ENCODE measurements at regions not wholly inside any gene's neighbourhood (a gene's known extent, or its start where the extent isn't known, plus 50 kb on each side); places are given as distances from the start of the nearest gene placed in this dataset.

DNA sequence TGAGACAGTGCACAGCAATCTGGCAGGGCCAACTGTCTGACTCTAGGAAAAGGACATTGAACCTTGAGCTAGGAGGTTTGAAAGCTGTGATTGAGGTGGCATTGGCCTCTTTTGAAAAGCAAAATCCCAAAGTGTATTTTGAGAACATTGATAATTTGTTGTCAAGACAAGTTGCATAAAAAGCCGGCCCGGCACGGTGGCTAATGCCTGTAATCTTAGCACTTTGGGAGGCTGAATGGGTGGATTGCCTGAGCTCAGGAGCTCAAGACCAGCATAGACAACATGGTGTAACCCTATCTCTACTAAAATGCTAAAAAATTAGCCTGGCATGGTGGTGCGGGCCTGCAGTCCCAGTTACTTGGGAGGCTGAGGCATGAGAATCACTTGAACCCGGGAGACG lies 331.6 kb downstream of the DUSP6 start:
- no peak for DNase-seq (ENCODE audit: low spot score)
- no peaks in the 10 kb centered on the region for H3K4me1 ChIP-seq
- no peak overlapping the region for H3K27ac Mint-ChIP-seq
- H3K4me3 ChIP-seq = no peak overlapping the region
- no peak overlapping the region for H3K27ac ChIP-seq
- no peak overlapping the region for H3K9ac ChIP-seq
- no peaks in the 10 kb centered on the region for H3K79me2 ChIP-seq (ENCODE audit: low read depth)
- no peaks in the 10 kb centered on the region for H4K20me1 ChIP-seq (ENCODE audit: low read depth)
- H3K4me1 Mint-ChIP-seq = peaks cover 6% of the 10 kb centered on the region
- H3K36me3 ChIP-seq = no peaks in the 10 kb centered on the region
- H3K36me3 Mint-ChIP-seq = no peaks in the 10 kb centered on the region
- no peaks in the 10 kb centered on the region for H3F3A ChIP-seq (ENCODE audit: low read depth)
- no peak for TF ChIP-seq EZH2 (IDR thresholded peaks at IDR 0.05)
- no peak for TF ChIP-seq CTCF (IDR thresholded peaks at IDR 0.05)
- no peak for TF ChIP-seq EZH2phosphoT487 (IDR thresholded peaks at IDR 0.05)
- H3K27me3 Mint-ChIP-seq (ENCODE audit: insufficient read depth, low read depth) = no peaks in the 10 kb centered on the region
- H2AFZ ChIP-seq (replicated peaks) = no peak overlapping the region
- H3K27me3 ChIP-seq = peaks cover 14% of the 10 kb centered on the region
- no peak overlapping the region for H3K4me2 ChIP-seq
- no peaks in the 10 kb centered on the region for H3K9me3 ChIP-seq (ENCODE audit: low read depth)
- H3K4me3 Mint-ChIP-seq = no peak overlapping the region
- H3K9me3 Mint-ChIP-seq = no peaks in the 10 kb centered on the region

DNA sequence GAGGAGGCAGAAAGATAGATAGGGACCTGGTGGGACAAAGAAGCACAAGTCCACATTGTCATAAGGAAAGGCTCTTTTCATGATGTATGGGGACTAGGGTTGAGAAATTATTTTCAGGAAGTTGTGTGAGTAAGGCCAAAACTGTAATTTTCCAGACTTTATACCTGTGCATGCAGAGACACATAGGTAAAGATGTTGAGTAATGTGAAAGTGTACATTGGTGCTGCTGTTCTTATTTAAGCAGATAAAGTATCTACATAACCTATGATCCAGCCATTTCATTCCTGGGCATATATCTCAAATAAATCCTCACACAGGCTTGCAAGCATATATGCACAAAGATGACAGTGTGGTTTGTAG lies 332.2 kb downstream of the DUSP6 start:
- no peaks in the 10 kb centered on the region for H3K4me1 ChIP-seq
- no peaks in the 10 kb centered on the region for H3K9me3 Mint-ChIP-seq
- H3K36me3 ChIP-seq = no peaks in the 10 kb centered on the region
- H4K20me1 ChIP-seq (ENCODE audit: low read depth) = no peaks in the 10 kb centered on the region
- H3K27ac ChIP-seq = no peak overlapping the region
- no peak for DNase-seq (ENCODE audit: low spot score)
- H3K27ac Mint-ChIP-seq = no peak overlapping the region
- H3K9me3 ChIP-seq (ENCODE audit: low read depth) = no peaks in the 10 kb centered on the region
- no peak overlapping the region for H3K9ac ChIP-seq
- no peak overlapping the region for H3K4me3 ChIP-seq
- no peaks in the 10 kb centered on the region for H3F3A ChIP-seq (ENCODE audit: low read depth)
- no peak overlapping the region for H3K4me2 ChIP-seq
- TF ChIP-seq CTCF (IDR thresholded peaks at IDR 0.05) = no peak
- TF ChIP-seq EZH2 (IDR thresholded peaks at IDR 0.05) = no peak
- no peak for TF ChIP-seq EZH2phosphoT487 (IDR thresholded peaks at IDR 0.05)
- H3K36me3 Mint-ChIP-seq = no peaks in the 10 kb centered on the region
- no peak overlapping the region for H3K4me3 Mint-ChIP-seq
- H2AFZ ChIP-seq (replicated peaks) = no peak overlapping the region
- no peaks in the 10 kb centered on the region for H3K79me2 ChIP-seq (ENCODE audit: low read depth)
- peaks cover 14% of the 10 kb centered on the region for H3K27me3 ChIP-seq
- no peaks in the 10 kb centered on the region for H3K27me3 Mint-ChIP-seq (ENCODE audit: insufficient read depth, low read depth)
- H3K4me1 Mint-ChIP-seq = peaks cover 6% of the 10 kb centered on the region

DNA sequence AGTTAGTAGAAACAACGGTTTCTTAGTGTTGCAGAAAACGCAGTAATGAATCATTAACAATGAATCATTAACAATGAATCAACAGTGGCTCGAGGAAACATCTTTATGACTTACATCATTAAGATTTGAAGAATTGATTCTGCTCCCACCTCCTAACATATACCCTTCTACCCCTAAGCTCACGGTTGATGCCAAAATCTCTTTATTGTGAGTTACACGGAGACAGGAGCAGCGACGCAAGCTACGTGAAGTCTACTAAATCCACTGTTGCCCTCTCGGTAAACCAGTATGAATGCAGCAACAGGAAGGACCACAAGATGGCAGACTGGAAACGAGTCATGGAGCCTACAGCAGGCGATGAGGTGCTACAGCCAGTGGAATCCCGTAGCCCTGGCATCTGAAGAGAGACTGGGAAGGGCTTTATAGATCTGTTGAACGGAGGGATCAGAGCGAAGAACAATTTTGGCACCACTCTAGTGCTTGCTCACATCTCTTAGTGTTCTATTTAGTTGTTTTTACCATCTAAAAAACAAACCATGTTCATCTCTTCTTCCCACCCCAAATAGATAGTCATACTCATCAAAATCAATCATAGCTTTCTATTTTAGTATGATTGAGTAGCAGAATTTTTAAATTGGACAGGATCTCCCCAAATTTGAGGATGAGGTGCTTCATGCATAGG lies 332.7 kb downstream of the DUSP6 start:
- no peaks in the 10 kb centered on the region for H3F3A ChIP-seq (ENCODE audit: low read depth)
- Mint-ChIP-seq H3K27me3 (ENCODE audit: insufficient read depth, low read depth) (no peaks in the 10 kb centered on the region), H3K4me3 (no peak overlapping the region), H3K27ac (no peak overlapping the region), H3K4me1 (peaks cover 6% of the 10 kb centered on the region), H3K9me3 (no peaks in the 10 kb centered on the region), H3K36me3 (no peaks in the 10 kb centered on the region)
- peaks cover 14% of the 10 kb centered on the region for H3K27me3 ChIP-seq
- no peak overlapping the region for H3K9ac ChIP-seq
- H3K4me3 ChIP-seq = no peak overlapping the region
- DNase-seq (ENCODE audit: low spot score) = peak; percentile 89
- H3K4me2 ChIP-seq = peak overlapping the region; percentile 56
- H3K79me2 ChIP-seq (ENCODE audit: low read depth) = no peaks in the 10 kb centered on the region
- no peaks in the 10 kb centered on the region for H3K9me3 ChIP-seq (ENCODE audit: low read depth)
- H3K27ac ChIP-seq = no peak overlapping the region
- H4K20me1 ChIP-seq (ENCODE audit: low read depth) = no peaks in the 10 kb centered on the region
- TF ChIP-seq CTCF (IDR thresholded peaks at IDR 0.05) (peak; percentile 86), EZH2 (IDR thresholded peaks at IDR 0.05) (peak; percentile 40), EZH2phosphoT487 (IDR thresholded peaks at IDR 0.05) (no peak)
- no peaks in the 10 kb centered on the region for H3K36me3 ChIP-seq
- H3K4me1 ChIP-seq = no peaks in the 10 kb centered on the region
- peak overlapping the region; percentile 71 for H2AFZ ChIP-seq (replicated peaks)
